Ishikawa (cell line): ENCODE measurements at regions not wholly inside any gene's neighbourhood (a gene's known extent, or its start where the extent isn't known, plus 50 kb on each side); places are given as distances from the start of the nearest gene placed in this dataset.

Experiments
- CEBPB ChIP-seq: IDR thresholded peaks from 2 replicates; pipeline ENCODE4 v1.6.1; 2012
- CREB1 ChIP-seq: IDR thresholded peaks from 2 replicates; pipeline ENCODE4 v1.6.1; 2012; ENCODE audit warnings: low read depth
- EGR1 ChIP-seq: IDR thresholded peaks from 2 replicates; pipeline ENCODE4 v1.6.1; 2012
- EP300 ChIP-seq: IDR thresholded peaks from 2 replicates; pipeline ENCODE4 v1.6.1; 2012; ENCODE audit warnings: borderline replicate concordance
- FOXM1 ChIP-seq: IDR thresholded peaks from 2 replicates; pipeline ENCODE4 v1.6.1; 2012; ENCODE audit warnings: low read depth, borderline replicate concordance
- NFIC ChIP-seq: IDR thresholded peaks from 2 replicates; pipeline ENCODE4 v1.6.1; 2012
- RAD21 ChIP-seq: IDR thresholded peaks from 2 replicates; pipeline ENCODE4 v1.6.1; 2012; ENCODE audit warnings: low read depth
- TAF1 ChIP-seq: IDR thresholded peaks from 2 replicates; pipeline ENCODE4 v1.6.1; 2012; ENCODE audit warnings: low read depth, mild to moderate bottlenecking
- TCF12 ChIP-seq: IDR thresholded peaks from 2 replicates; pipeline ENCODE4 v1.6.1; 2012; ENCODE audit warnings: low read depth
- TEAD4 ChIP-seq: IDR thresholded peaks from 2 replicates; pipeline ENCODE4 v1.6.1; 2012
- YY1 ChIP-seq: IDR thresholded peaks from 2 replicates; pipeline ENCODE4 v1.6.1; 2012; ENCODE audit warnings: low read depth
- ZBTB7A ChIP-seq: IDR thresholded peaks from 2 replicates; pipeline ENCODE4 v1.6.1; 2012; ENCODE audit warnings: low read depth
- TF ChIP-seq, protein P1 (sequence below): IDR thresholded peaks from 2 replicates; pipeline ENCODE4 v1.6.1; 2012; ENCODE audit warnings: low read depth, mild to moderate bottlenecking
- TF ChIP-seq, protein P2 (sequence below): IDR thresholded peaks from 2 replicates; pipeline ENCODE4 v1.6.1; 2012
- TF ChIP-seq, protein P3 (sequence below): IDR thresholded peaks from 2 replicates; pipeline ENCODE4 v1.6.1; 2012

DNA sequence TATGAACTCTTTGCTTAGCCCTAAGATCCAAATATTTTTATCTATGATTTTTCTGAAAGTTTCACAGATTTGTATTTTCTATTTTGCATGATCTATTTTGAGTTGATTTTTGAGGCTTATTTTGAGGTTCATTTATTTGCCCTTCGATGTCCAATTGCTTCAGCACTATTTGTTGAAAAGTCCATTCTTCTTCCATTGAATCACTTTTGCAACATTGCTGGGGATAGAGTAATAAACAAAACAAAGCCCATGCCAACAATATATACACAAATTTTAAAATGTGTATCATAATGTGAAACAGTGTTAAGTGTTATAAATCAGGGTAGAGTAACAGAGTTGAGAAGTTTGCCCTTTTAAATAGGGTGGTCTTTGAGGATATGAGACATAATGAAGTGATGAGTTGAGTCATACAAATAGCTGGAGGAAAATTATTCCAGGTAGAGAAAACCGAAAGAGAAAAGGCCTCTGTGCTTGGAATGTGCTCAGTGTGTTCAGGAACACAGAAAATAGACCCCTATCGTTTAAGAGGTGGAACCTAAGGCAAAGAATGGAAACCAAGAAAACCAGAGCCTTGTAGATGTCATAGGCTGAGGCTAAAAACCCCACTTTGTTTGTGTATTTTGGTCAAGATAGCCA is 172.7 kb upstream of the NR5A2 start:
- TF ChIP-seq EGR1 (no peak), TCF12 (no peak), YY1 (no peak), TEAD4 (no peak), TAF1 (no peak), CEBPB (no peak), CREB1 (no peak), NFIC (no peak), RAD21 (no peak), ZBTB7A (no peak), FOXM1 (no peak), EP300 (no peak)
- TF ChIP-seq, protein P1, sequence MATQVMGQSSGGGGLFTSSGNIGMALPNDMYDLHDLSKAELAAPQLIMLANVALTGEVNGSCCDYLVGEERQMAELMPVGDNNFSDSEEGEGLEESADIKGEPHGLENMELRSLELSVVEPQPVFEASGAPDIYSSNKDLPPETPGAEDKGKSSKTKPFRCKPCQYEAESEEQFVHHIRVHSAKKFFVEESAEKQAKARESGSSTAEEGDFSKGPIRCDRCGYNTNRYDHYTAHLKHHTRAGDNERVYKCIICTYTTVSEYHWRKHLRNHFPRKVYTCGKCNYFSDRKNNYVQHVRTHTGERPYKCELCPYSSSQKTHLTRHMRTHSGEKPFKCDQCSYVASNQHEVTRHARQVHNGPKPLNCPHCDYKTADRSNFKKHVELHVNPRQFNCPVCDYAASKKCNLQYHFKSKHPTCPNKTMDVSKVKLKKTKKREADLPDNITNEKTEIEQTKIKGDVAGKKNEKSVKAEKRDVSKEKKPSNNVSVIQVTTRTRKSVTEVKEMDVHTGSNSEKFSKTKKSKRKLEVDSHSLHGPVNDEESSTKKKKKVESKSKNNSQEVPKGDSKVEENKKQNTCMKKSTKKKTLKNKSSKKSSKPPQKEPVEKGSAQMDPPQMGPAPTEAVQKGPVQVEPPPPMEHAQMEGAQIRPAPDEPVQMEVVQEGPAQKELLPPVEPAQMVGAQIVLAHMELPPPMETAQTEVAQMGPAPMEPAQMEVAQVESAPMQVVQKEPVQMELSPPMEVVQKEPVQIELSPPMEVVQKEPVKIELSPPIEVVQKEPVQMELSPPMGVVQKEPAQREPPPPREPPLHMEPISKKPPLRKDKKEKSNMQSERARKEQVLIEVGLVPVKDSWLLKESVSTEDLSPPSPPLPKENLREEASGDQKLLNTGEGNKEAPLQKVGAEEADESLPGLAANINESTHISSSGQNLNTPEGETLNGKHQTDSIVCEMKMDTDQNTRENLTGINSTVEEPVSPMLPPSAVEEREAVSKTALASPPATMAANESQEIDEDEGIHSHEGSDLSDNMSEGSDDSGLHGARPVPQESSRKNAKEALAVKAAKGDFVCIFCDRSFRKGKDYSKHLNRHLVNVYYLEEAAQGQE, result no peak
- TF ChIP-seq, protein P2, sequence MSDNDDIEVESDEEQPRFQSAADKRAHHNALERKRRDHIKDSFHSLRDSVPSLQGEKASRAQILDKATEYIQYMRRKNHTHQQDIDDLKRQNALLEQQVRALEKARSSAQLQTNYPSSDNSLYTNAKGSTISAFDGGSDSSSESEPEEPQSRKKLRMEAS, result no peak
- TF ChIP-seq, protein P3, sequence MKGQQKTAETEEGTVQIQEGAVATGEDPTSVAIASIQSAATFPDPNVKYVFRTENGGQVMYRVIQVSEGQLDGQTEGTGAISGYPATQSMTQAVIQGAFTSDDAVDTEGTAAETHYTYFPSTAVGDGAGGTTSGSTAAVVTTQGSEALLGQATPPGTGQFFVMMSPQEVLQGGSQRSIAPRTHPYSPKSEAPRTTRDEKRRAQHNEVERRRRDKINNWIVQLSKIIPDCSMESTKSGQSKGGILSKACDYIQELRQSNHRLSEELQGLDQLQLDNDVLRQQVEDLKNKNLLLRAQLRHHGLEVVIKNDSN, result no peak

DNA sequence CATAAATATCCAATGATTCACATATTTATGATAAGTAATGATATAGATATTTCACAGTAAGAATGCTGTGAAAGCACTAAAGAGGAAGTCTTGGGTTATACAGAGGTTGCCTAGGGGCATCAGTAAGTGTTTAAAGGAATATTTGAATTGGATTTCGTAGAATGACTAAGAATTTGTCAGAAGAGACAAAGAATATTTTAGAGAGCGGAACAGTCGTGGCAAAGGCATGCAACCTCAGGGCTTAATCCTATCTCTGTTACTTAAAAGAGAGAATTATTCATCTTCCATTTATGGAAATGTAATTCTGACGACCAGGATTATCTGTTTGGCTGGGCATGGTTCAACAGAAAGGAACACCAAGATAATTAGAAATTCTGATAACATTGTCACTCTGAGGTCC is 171.9 kb upstream of the NR5A2 start:
- TF ChIP-seq FOXM1, result no peak
- no peak for TF ChIP-seq RAD21

DNA sequence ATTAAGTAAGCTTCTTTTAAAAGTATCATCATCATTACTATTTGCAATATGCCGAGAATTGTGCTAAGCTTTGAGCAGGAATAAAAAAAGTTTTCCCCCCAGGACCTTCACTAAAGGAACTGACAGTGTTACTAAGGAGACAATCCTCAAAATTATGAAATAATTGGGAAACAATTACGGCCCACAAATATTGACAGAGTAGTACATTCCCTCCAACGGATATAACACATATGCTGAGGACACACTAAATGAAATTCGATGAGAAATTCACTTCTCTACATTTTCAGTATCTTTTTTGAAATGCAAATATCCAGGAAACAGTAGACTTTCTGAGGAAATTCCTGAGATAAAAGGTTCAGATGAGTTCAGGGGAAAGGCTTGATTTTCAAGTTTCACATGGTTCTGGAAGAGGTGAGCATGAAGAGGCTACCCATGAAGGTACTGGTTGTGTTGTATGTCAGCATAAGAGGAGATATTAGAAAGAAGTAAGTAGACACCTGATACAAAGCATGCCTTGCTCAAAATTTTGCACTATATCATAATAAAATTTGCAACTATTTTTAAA is 171.2 kb upstream of the NR5A2 start:
- TF ChIP-seq RAD21 (no peak), EP300 (no peak), TAF1 (no peak), ZBTB7A (no peak), YY1 (no peak)
- TF ChIP-seq, protein P1, result no peak

DNA sequence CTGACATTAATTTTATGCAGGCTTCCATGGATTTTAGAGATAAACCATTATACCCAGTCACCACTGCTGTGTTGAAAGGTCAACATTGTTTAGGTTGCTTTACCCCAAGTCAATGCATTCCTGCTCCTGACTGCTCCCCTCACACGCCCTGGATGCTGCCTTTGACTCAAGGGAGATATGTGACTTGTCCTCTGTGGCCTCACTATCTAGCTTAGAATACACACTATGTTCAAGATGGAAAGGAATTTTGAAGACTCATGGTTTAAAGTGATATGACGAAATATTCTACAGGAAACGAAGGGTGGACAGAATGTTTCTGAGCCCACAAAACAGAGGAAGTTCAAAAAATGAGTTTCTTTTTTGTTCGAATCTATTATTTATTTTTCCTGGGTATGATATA is 170.4 kb upstream of the NR5A2 start:
- no peak for TF ChIP-seq EP300
- TF ChIP-seq RAD21, result no peak
- TF ChIP-seq, protein P1, result no peak
- TF ChIP-seq TCF12, result no peak
- no peak for TF ChIP-seq EGR1
- TF ChIP-seq ZBTB7A, result no peak
- TF ChIP-seq FOXM1, result no peak
- no peak for TF ChIP-seq TAF1
- no peak for TF ChIP-seq TEAD4
- TF ChIP-seq, protein P2, result no peak
- no peak for TF ChIP-seq CREB1
- TF ChIP-seq YY1, result no peak
- TF ChIP-seq CEBPB, result no peak
- TF ChIP-seq NFIC, result no peak
- TF ChIP-seq, protein P3, result no peak

DNA sequence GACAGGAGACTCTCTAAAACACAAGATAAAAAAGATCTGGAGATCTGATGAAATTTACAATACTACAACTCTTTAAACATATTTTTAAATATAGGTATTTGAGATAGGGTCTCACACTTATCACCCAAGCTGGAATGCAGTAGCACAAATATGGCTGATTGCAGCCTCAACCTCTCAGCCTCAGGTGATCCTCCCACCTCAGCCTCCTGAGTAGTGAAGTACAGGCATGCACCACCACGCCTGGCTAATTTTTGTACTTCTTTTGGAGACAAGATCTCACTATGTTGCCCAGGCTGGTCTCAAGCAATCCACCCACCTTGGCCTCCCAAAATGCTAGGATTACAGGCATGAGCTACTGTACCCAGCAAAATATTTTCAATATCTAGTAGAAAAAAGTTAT is 170.0 kb upstream of the NR5A2 start:
- TF ChIP-seq FOXM1 (no peak), TAF1 (no peak), RAD21 (no peak), CEBPB (no peak), ZBTB7A (no peak), TCF12 (no peak), NFIC (no peak), CREB1 (no peak), YY1 (no peak), EP300 (no peak), TEAD4 (no peak), EGR1 (no peak)
- TF ChIP-seq, protein P1, result no peak
- TF ChIP-seq, protein P2, result no peak
- TF ChIP-seq, protein P3, result no peak
